Thyroid gland (tissue), 4 donors: ENCODE measurements at regions not wholly inside any gene's neighbourhood (a gene's known extent, or its start where the extent isn't known, plus 50 kb on each side); places are given as distances from the start of the nearest gene placed in this dataset.

ENCODE experiments used
- DNase-seq, 2 donors: peaks; one replicate each; pipeline ENCODE4 v3.0.0-alpha.2; 2019
- H3K27ac ChIP-seq, 3 donors: fragments of 200-600 bp; sonication (generic); 1 replicate in 2 of 3; 2 replicates in 1 of 3; pipeline ENCODE4 v1.5.1; 2016 to 2019; ENCODE audit warnings: mild to moderate bottlenecking in 1 of 3, moderate library complexity in 1 of 3
- H3K27me3 ChIP-seq: fragments of 200-600 bp; sonication (generic); one replicate; pipeline ENCODE4 v1.5.1; 2019
- H3K36me3 ChIP-seq, 2 donors: fragments of 200-600 bp; sonication (generic); one replicate each; pipeline ENCODE4 v1.5.1; 2016 to 2019
- H3K4me1 ChIP-seq, 2 donors: fragments of 200-600 bp; sonication (generic); one replicate each; pipeline ENCODE4 v1.5.1; 2017 to 2019
- H3K4me3 ChIP-seq, 3 donors: fragments of 200-600 bp; sonication (generic); replicated peaks in 1 of 3; 1 replicate in 2 of 3; 2 replicates in 1 of 3; pipeline ENCODE4 v1.5.1; 2016; ENCODE audit warnings: mild to moderate bottlenecking in 1 of 3
- H3K9me3 ChIP-seq: fragments of 200-600 bp; sonication (generic); one replicate; pipeline ENCODE4 v1.5.1; 2017
- POLR2A ChIP-seq, 2 donors: fragments of 450-650 bp; IDR thresholded peaks; one replicate each; pipeline ENCODE4 v1.6.1; 2017; ENCODE audit warnings: antibody characterized with exemption in 2 of 2, mild to moderate bottlenecking in 2 of 2, moderate library complexity in 1 of 2
- WGBS, 2 donors: methylation state at CpG; one replicate each; pipeline ENCODE4 v1.1.5; 2017; 5-methylcytosine and 5-hydroxymethylcytosine counted together
- intact Hi-C: fragments of 100-400 bp; cut with DNase I; formaldehyde crosslinking; loops from one replicate; pipeline ENCODE4 v1.15.1; 2023
- TF ChIP-seq, protein P1 (sequence below), 6 experiments: fragments of 200-600 bp in 3 of 6; fragments of 450-650 bp in 3 of 6; sonication (generic) in 3 of 6; IDR thresholded peaks; one replicate each; pipeline ENCODE4 v1.5.1; 2016 to 2019; ENCODE audit warnings: antibody characterized with exemption in 6 of 6, mild to moderate bottlenecking in 2 of 6, inconsistent platforms in 1 of 6, moderate library complexity in 1 of 6

DNA sequence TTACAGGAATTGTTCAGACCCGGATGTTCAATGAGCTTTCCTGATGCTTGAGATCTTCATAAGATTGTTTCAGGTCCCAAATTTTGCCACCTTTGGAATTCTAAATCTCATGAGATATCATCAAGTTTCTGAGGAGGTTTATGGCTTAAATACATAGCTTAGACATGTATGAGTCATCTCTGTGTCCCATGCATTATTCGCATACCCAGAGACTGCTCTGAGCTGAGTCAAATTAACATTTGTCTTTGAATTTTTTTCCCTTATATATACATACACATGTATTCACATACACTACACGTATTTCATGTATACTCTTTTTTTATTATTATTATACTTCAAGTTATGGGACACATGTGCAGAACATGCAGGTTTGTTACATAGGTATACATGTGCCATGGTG lies 744.6 kb downstream of the BRINP1 start:
- no peak for DNase-seq
- TF ChIP-seq, protein P1, sequence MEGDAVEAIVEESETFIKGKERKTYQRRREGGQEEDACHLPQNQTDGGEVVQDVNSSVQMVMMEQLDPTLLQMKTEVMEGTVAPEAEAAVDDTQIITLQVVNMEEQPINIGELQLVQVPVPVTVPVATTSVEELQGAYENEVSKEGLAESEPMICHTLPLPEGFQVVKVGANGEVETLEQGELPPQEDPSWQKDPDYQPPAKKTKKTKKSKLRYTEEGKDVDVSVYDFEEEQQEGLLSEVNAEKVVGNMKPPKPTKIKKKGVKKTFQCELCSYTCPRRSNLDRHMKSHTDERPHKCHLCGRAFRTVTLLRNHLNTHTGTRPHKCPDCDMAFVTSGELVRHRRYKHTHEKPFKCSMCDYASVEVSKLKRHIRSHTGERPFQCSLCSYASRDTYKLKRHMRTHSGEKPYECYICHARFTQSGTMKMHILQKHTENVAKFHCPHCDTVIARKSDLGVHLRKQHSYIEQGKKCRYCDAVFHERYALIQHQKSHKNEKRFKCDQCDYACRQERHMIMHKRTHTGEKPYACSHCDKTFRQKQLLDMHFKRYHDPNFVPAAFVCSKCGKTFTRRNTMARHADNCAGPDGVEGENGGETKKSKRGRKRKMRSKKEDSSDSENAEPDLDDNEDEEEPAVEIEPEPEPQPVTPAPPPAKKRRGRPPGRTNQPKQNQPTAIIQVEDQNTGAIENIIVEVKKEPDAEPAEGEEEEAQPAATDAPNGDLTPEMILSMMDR (IDR thresholded peaks at IDR 0.05) = no peak
- TF ChIP-seq POLR2A (IDR thresholded peaks at IDR 0.05) = no peak
- no peaks in the 10 kb centered on the region for H3K27me3 ChIP-seq
- H3K4me1 ChIP-seq = no peaks in the 10 kb centered on the region
- intact Hi-C loops = no loop called here
- no peaks in the 10 kb centered on the region for H3K9me3 ChIP-seq
- no peaks in the 10 kb centered on the region for H3K36me3 ChIP-seq
- WGBS, 2 donors = 83 to 84% methylated on average over 3 of the region's 3 CpGs
- no peak overlapping the region for H3K27ac ChIP-seq
- no peak overlapping the region for H3K4me3 ChIP-seq

DNA sequence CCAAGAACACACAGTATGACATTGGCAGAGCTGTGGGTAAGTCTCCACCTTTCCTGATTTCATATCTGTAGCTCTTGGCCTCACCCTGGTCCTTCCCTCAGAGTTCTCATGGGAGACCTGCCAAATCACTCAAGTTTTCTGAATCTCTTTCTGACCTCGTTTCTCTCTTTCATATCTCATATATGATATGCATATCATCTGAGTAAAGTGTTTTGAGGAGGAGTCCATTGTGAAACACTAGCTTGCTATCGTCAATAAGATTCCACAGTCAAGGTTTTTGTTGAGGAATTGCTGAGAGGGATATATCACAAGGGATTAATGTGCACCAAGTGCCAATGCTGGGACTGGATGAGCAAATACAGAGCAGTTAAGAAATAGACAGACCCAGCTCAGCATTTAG lies 739.2 kb downstream of the BRINP1 start:
- intact Hi-C loops = no loop called here
- Histone ChIP-seq H3K27me3 (no peaks in the 10 kb centered on the region), H3K4me1 (no peaks in the 10 kb centered on the region), H3K27ac (no peak overlapping the region), H3K4me3 (no peak overlapping the region), H3K36me3 (no peaks in the 10 kb centered on the region), H3K9me3 (no peaks in the 10 kb centered on the region)
- DNase-seq = no peak
- TF ChIP-seq, protein P1 (IDR thresholded peaks at IDR 0.05) = no peak
- TF ChIP-seq POLR2A (IDR thresholded peaks at IDR 0.05) = no peak
- 68 to 81% methylated on average over 2 of the region's 2 CpGs for WGBS, 2 donors

DNA sequence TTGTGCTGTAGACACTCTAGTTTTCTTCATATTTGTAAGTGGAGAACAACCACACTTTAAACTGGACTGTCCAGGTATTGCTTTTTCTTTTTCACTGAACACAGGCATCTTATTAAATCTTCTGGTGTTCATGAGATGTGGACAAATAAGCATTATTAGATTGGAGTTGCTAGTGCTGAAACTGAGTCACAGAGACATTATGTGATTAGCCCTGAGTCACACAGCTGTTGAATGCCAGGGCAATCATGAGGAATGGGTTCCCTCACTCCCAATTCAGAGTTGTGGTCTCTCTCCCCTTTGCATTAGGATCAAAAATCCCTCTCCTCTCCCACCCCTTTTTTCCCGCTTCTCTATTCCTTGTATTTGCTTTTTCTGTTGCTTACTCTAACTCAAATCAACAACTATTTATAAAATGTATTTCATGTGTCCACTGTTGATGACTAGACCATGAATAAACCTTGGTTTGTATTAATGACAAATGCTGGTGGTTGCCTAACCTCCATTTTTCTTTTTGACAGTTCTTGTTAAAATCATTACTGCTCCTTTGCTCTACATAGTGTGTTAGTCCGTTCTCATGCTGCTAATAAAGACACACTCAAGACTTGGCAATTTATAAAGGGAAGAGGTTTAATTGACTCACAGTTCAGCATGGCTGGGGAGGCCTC lies 738.2 kb downstream of the BRINP1 start:
- 84 to 90% methylated on average over 2 of the region's 2 CpGs for WGBS, 2 donors
- Histone ChIP-seq H3K36me3 (no peaks in the 10 kb centered on the region), H3K27ac (no peak overlapping the region), H3K27me3 (no peaks in the 10 kb centered on the region), H3K4me3 (no peak overlapping the region), H3K9me3 (no peaks in the 10 kb centered on the region), H3K4me1 (no peaks in the 10 kb centered on the region)
- TF ChIP-seq, protein P1 (IDR thresholded peaks at IDR 0.05) = no peak
- intact Hi-C loops = no loop called here
- no peak for DNase-seq

DNA sequence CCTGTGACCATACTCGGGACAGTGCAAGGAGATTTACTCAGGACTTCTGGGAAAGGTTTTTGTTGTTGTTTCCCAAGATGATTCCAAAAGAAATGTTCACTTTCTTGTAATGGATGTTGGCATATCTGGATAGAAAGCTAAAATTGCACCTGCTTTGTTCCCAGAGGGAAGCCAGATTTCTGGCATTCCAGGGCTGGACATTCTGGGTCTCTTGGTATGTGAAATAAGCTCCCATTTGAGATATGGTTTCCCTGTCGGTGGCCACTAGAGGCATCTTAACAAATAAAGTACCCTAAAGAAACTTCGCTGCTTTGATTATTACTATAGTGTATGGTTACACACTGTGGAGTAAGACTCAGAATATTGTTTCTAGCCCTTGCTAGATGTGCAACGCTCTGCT lies 737.3 kb downstream of the BRINP1 start:
- WGBS, 2 donors = 82 to 89% methylated on average over 4 of the region's 4 CpGs
- intact Hi-C loops = no loop called here
- H3K36me3 ChIP-seq = no peaks in the 10 kb centered on the region
- no peaks in the 10 kb centered on the region for H3K9me3 ChIP-seq
- no peak for TF ChIP-seq POLR2A (IDR thresholded peaks at IDR 0.05)
- TF ChIP-seq, protein P1 (IDR thresholded peaks at IDR 0.05) = no peak
- no peak overlapping the region for H3K27ac ChIP-seq
- H3K27me3 ChIP-seq = no peaks in the 10 kb centered on the region
- DNase-seq = no peak
- no peaks in the 10 kb centered on the region for H3K4me1 ChIP-seq
- no peak overlapping the region for H3K4me3 ChIP-seq

DNA sequence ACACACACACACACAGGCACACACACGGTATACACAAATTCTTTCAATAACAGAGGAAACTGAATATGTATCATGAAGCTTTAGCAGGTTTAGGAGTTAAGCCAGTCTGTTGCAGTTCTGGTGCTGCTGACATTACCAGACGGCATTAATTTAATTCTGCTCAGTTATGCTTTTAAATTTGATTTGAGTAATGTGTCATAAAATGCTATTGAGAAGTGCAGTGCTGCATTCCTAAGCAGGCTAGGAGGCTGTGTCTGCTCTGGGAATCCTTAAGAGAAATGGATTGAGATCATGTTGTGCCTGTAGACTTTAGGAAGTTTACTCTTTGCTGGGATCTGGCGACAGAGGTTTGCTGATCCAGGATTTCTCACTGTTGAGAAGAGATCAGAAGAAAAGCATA lies 733.8 kb downstream of the BRINP1 start:
- H3K27me3 ChIP-seq = no peaks in the 10 kb centered on the region
- TF ChIP-seq POLR2A (IDR thresholded peaks at IDR 0.05) = no peak
- TF ChIP-seq, protein P1 (IDR thresholded peaks at IDR 0.05) = no peak
- intact Hi-C loops = no loop called here
- no peak overlapping the region for H3K27ac ChIP-seq
- 78 to 81% methylated on average over 3 of the region's 3 CpGs for WGBS, 2 donors
- H3K4me1 ChIP-seq = peaks cover 0 to under 1% of the 10 kb centered on the region in 2 donors
- H3K9me3 ChIP-seq = no peaks in the 10 kb centered on the region
- no peaks in the 10 kb centered on the region for H3K36me3 ChIP-seq
- H3K4me3 ChIP-seq = no peak overlapping the region
- no peak for DNase-seq
